ENCODE measurements at regions not wholly inside any gene's neighbourhood (a gene's known extent, or its start where the extent isn't known, plus 50 kb on each side); places are given as distances from the start of the nearest gene placed in this dataset.

DNA sequence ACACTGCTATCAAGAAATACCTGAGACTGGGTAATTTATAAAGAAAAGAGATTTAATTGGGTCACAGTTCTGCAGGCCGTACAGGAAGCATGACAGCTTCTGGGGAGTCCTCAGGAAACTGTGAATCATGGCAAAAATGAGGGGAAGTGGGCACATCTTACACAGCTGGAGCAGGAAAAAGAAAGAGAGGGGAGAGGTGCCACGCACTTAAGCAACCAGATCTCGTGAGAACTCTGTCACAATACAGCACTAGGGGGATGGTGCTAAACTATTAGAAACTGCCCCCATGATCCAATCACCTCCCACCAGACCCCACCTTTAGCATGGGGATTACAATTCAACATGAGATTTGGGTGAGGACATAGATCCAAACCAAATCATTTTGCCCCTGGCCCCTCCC is 105.5 kb upstream of the CPLX2 start:
- Mint-ChIP-seq H3K27ac (no peak overlapping the region), H3K36me3 (peaks cover 0 to 13% (median 6%) of the 10 kb centered on the region in 3 donors), H3K4me3 (no peak overlapping the region), H3K4me1 (no peaks in the 10 kb centered on the region), H3K9me3 (peaks cover 0 to 28% (median 16%) of the 10 kb centered on the region in 9 donors), H3K27me3 (peaks cover 4 to 27% (median 19%) of the 10 kb centered on the region in 5 donors)
- POLR2A ChIA-PET = no interaction called here
- ATAC-seq (no peak), DNase-seq (no peak)

DNA sequence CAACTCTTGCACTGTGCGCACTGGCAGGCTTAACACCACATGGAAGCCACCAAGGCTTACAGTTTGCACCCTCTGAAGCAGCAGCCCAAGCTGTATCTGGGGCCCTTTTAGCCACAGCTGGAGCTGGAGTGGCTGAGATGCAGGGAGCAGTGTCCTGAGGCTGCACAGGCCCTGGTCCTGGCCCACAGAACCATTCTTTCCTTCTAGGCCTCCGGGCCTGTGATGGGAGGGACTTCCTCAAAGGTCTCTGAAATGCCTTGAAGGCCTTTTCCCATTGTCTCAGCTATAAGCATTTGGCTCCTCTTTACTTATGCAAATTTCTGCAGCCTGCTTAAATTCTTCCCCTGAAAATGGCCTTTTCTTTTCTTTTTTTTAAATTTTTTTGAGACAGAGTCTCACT is 104.4 kb upstream of the CPLX2 start:
- POLR2A ChIA-PET = no interaction called here
- DNase-seq (no peak), ATAC-seq (no peak)
- Mint-ChIP-seq H3K36me3 (peaks cover 0 to 13% (median 6%) of the 10 kb centered on the region in 3 donors), H3K4me1 (no peaks in the 10 kb centered on the region), H3K9me3 (peaks cover 0 to 28% (median 16%) of the 10 kb centered on the region in 9 donors), H3K27ac (no peak overlapping the region), H3K27me3 (peaks cover 7 to 35% (median 23%) of the 10 kb centered on the region in 5 donors), H3K4me3 (no peak overlapping the region)

DNA sequence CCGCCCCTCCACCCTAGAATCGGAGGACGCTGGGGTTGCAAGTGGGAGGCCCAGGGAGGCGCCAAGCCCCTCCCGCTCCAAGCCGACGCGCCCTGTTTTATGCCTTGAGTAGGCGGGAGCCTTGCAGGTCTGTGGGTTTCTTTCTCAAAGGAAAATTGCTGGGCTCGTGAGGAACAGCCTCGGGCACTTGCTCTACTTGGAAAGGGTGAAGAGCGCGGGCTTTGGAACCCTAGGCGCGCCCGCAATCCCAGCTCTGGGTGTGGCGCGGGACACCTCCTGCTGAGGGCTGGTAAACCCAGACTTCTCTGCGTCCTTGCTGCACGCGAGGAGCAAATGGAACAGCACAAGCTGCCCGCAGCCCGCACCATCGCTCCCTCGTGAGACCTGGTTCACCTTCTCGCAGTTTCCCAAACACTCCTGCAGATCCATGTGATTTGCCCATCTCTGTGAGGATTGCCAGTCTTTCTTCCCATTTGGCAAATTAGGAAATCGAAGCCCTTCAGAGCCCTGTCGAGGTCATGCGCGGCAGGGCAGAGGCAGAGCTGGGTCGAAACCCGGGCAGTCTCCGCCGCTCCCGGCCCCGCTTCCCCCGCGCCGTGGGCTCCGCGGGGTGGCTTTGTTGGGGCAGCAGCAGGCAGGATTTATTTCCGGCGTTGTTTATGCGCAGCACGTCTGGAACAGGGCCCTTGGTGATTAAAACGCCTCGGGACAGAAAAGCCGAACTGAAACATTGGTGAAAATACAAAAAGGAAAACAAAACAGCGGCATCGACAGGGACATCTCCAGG is 98.4 kb upstream of the CPLX2 start:
- H3K27me3 Mint-ChIP-seq = peaks cover 18 to 52% (median 51%) of the 10 kb centered on the region in 5 donors

DNA sequence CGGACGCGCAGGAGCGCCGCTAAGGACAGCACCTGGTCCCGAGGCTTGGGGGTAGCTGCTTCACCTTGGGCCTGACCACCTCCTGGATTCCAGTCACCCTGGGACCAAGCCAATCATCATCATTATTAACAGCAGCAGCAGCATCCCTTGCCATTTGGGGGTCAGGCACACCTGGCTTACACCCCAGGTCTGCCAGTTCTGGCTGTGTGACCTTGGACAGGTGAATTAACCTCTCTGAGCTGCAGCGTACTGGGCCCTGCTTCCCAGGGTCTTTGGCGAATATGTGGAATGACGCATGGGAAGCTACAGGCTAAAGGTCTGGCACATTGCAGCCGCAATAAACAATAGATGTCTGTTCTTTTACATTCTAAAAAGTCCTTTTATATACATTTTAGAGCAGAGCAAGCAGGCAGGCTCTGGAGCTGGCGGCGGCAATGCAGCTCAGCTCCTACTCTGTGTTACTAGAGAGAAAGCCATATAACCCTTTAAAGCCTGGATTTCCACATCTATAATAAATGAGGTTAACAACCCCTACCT is 97.8 kb upstream of the CPLX2 start:
- Mint-ChIP-seq H3K9me3 (peaks cover 0 to under 1% (median 0%) of the 10 kb centered on the region in 9 donors), H3K27ac (no peak overlapping the region), H3K4me1 (peaks cover 0 to 1% (median 0%) of the 10 kb centered on the region in 4 donors), H3K4me3 (no peak overlapping the region), H3K36me3 (peaks cover 0 to 4% (median 0%) of the 10 kb centered on the region in 3 donors), H3K27me3 (peaks cover 18 to 52% (median 51%) of the 10 kb centered on the region in 5 donors)
- POLR2A ChIA-PET = no interaction called here
- no peak for DNase-seq
- no peak for ATAC-seq

More for the DNA sequence above, 98.4 kb upstream of the CPLX2 start:
- no peak for ATAC-seq
- DNase-seq = no peak
- H3K36me3 Mint-ChIP-seq = peaks cover 0 to 11% (median 0%) of the 10 kb centered on the region in 3 donors
- H3K27ac Mint-ChIP-seq = no peak overlapping the region
- peaks cover 0 to 1% (median 0%) of the 10 kb centered on the region in 4 donors for H3K4me1 Mint-ChIP-seq
- peaks cover 0 to 8% (median 6%) of the 10 kb centered on the region in 9 donors for H3K9me3 Mint-ChIP-seq
- no peak overlapping the region for H3K4me3 Mint-ChIP-seq
- POLR2A ChIA-PET = no interaction called here

DNA sequence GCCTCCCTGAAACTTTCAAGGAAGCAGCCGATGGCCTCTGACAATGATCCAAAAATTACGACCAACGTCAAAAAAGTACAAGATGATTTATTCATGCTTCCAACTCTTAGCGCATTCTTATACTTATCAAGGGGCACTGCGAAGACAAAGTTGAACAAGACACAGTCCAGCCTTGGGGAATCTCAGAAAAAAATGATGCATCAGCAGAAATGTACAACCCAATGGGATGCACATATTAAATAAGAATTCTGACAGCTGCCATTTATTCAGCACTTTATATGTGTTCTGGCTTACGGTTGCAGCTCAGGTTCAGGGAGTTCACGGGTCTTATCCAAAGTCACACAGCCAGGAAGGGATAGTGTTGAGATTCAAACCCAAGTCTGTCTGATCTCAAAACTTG is 96.0 kb upstream of the CPLX2 start:
- Mint-ChIP-seq H3K4me1 (peaks cover 0 to 1% (median 0%) of the 10 kb centered on the region in 4 donors), H3K27ac (no peak overlapping the region), H3K36me3 (peaks cover 0 to 4% (median 0%) of the 10 kb centered on the region in 3 donors), H3K4me3 (no peak overlapping the region), H3K27me3 (peaks cover 18 to 50% (median 46%) of the 10 kb centered on the region in 5 donors), H3K9me3 (no peaks in the 10 kb centered on the region)
- no peak for DNase-seq
- POLR2A ChIA-PET = no interaction called here
- ATAC-seq = no peak

DNA sequence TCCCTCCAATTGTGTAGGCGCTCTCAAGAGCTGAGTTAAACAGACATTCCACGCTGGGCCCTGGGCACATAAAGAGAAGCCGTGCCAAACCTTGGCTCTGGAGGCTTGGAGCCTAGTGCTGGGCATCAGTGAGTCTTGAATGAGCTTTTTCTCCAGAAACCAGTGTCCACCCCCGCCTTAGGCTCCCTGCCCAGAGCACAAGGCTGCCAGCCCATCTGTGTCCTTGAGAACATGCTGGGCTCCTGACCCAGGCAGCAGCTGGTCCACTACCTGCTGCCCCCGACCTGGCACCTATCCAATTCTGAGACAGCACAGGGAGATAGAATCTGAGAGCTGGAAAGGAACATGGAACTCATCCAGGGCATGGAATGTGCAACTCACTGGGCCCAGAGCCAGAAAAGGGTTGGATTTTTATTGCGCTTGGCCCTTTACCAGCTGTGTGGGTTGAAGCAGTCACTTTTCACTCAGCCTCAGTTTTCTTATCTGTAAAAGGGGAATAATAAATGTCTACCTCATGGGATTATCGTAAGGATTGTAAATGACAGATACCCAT is 92.4 kb upstream of the CPLX2 start:
- Mint-ChIP-seq H3K27ac (no peak overlapping the region), H3K4me1 (no peaks in the 10 kb centered on the region), H3K9me3 (no peaks in the 10 kb centered on the region), H3K36me3 (peaks cover 0 to 4% (median 0%) of the 10 kb centered on the region in 3 donors), H3K4me3 (no peak overlapping the region), H3K27me3 (peaks cover 8 to 38% (median 20%) of the 10 kb centered on the region in 5 donors)
- ATAC-seq = no peak
- POLR2A ChIA-PET = no interaction called here
- no peak for DNase-seq

DNA sequence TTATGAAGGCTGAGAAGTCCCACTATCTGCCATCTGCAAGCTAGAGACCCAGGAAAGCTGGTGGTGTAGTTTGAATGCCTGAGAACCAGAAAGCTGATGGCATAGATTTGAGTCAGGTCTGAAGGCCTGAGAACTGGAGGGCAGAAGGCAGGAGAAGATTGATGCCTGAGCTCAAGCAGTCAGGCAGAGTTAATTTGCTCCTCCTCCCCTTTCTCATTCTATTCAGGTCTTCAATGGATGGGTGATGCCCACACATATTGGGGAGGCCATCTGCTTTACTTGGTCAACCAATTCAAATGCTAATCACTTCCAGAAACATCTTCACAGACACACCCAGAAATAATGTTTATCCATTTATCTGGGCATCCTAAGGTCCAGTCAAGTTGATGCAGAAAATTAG is 87.6 kb upstream of the CPLX2 start:
- H3K9me3 Mint-ChIP-seq = no peaks in the 10 kb centered on the region
- H3K36me3 Mint-ChIP-seq = no peaks in the 10 kb centered on the region
- no peaks in the 10 kb centered on the region for H3K4me1 Mint-ChIP-seq
- no peak overlapping the region for H3K4me3 Mint-ChIP-seq
- ATAC-seq = no peak
- no peak overlapping the region for H3K27ac Mint-ChIP-seq
- POLR2A ChIA-PET = no interaction called here
- no peak for DNase-seq
- H3K27me3 Mint-ChIP-seq = peaks cover 11 to 37% (median 31%) of the 10 kb centered on the region in 5 donors

DNA sequence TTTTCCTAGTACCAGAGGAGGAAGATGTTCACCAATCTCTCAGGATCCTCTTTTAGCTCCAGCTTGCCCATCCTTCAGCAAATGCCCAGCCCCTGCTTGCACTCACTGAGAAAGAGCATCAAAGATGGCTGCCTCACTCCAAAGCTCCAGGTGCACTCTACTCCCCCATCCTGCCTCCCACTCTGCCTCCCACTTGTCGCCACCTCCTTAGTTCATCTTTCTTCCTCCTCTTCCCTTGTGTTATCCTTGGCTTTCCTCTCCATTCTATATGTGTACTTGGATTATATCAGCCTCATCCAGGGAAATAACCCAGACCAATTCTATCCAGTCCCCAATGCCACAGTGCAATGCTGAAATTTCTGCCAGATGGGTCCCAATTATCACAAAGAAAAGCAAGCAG is 87.1 kb upstream of the CPLX2 start:
- Mint-ChIP-seq H3K4me1 (no peaks in the 10 kb centered on the region), H3K9me3 (no peaks in the 10 kb centered on the region), H3K27me3 (peaks cover 11 to 40% (median 31%) of the 10 kb centered on the region in 5 donors), H3K4me3 (no peak overlapping the region), H3K27ac (no peak overlapping the region), H3K36me3 (no peaks in the 10 kb centered on the region)
- ATAC-seq (no peak), DNase-seq (no peak)
- POLR2A ChIA-PET = no interaction called here

DNA sequence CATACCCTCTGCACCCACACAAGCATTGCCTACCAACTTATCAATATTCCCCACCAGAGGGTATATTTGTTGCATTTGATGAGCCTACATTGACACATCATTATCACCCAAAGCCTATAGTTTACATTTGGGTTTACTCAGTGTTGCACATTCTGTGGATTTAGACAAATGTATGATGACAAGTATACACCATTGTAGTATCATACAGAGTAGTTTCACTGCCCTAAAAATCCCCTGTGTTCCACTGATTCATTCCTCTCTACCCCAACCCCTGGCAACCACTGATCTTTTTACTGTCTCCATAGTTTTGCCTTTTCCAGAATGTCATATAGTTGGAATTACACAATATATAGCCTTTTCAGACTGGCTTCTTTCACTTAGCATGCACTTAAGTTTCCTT is 85.7 kb upstream of the CPLX2 start:
- H3K36me3 Mint-ChIP-seq = peaks cover 0 to 6% (median 6%) of the 10 kb centered on the region in 3 donors
- peaks cover 0 to 7% (median 3%) of the 10 kb centered on the region in 9 donors for H3K9me3 Mint-ChIP-seq
- H3K27ac Mint-ChIP-seq = no peak overlapping the region
- DNase-seq (no peak), ATAC-seq (no peak)
- H3K4me1 Mint-ChIP-seq = no peaks in the 10 kb centered on the region
- POLR2A ChIA-PET = no interaction called here
- peaks cover 11 to 46% (median 29%) of the 10 kb centered on the region in 5 donors for H3K27me3 Mint-ChIP-seq
- no peak overlapping the region for H3K4me3 Mint-ChIP-seq

DNA sequence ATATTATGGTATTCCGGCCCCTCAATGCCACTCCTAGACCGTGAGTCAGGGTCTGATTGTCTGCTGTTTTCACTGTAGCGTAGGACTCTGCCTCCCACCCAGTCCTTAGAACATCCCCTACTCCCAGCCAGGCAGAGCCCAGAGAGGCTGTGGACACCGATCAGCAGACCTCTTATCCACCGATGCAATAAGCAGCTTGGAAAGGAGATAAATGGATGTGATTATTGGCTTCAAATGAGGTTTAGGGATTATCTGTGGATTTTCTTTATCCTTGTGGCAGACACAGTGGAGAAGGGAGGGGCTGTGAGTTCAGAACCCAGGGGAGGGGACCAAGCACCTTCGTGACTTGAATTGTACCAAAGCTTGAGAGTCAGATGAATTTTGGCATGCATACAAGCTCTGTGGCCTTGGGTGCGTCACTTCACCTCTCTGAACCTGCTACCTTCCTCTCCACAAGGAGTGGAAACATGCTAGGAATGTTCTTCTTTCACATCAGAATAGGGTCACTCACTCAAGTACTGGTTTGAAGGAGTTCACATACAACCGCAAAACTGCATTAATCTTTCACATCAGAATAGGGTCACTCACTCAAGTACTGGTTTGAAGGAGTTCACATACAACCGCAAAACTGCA is 83.1 kb upstream of the CPLX2 start:
- Mint-ChIP-seq H3K9me3 (peaks cover 0 to 18% (median 5%) of the 10 kb centered on the region in 9 donors), H3K27ac (no peak overlapping the region), H3K4me3 (no peak overlapping the region), H3K36me3 (peaks cover 0 to 11% (median 11%) of the 10 kb centered on the region in 3 donors), H3K27me3 (peaks cover 16 to 48% (median 37%) of the 10 kb centered on the region in 5 donors), H3K4me1 (no peaks in the 10 kb centered on the region)
- POLR2A ChIA-PET = no interaction called here
- ATAC-seq (no peak), DNase-seq (no peak)

DNA sequence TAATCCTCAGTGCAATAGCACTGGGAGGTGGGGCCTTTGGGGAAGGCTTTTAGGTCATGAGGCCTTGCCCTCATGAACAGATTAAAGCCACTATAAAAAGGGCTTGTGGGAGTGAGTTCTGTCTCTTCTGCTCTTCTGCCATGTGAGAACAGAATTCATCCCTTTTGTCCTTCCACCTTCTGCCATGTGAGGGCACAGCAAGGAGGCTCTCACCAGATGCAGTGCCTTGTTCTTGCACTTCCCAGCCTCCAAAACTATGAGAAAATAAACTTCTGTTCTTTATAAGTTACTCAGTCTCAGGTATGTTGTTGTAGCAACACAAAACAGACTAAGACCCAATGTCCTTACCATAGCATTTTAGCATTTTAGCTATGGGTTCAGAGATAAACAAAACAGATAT is 81.7 kb upstream of the CPLX2 start:
- H3K36me3 Mint-ChIP-seq = peaks cover 0 to 15% (median 11%) of the 10 kb centered on the region in 3 donors
- H3K27me3 Mint-ChIP-seq = peaks cover 16 to 57% (median 48%) of the 10 kb centered on the region in 5 donors
- no peak for DNase-seq
- no peak overlapping the region for H3K4me3 Mint-ChIP-seq
- H3K27ac Mint-ChIP-seq = no peak overlapping the region
- H3K4me1 Mint-ChIP-seq = no peaks in the 10 kb centered on the region
- peaks cover 0 to 25% (median 7%) of the 10 kb centered on the region in 9 donors for H3K9me3 Mint-ChIP-seq
- ATAC-seq = no peak
- POLR2A ChIA-PET = no interaction called here

DNA sequence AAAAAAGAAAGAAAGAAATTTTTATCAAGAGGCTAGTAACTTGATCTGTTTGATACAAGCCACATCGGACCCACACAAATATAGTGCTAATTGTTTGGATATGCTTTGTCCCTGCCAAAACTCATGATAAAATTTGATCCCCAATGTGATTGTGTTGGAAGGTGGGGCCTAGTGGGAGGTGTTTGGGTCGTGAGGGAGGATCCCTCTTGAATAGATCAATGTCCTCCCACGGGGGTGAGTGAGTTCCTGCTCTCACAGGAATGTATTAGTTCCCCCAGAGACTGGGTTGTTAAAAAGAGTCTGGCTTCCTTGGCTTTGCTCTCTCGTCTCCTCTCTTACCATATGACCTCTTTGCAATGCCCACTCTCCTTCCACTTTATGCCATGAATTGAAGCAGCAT is 80.6 kb upstream of the CPLX2 start:
- no peak for ATAC-seq
- peaks cover 0 to 1% (median 0%) of the 10 kb centered on the region in 4 donors for H3K4me1 Mint-ChIP-seq
- POLR2A ChIA-PET = no interaction called here
- peaks cover 0 to 19% (median 11%) of the 10 kb centered on the region in 3 donors for H3K36me3 Mint-ChIP-seq
- peaks cover 16 to 65% (median 59%) of the 10 kb centered on the region in 5 donors for H3K27me3 Mint-ChIP-seq
- H3K4me3 Mint-ChIP-seq = no peak overlapping the region
- H3K27ac Mint-ChIP-seq = no peak overlapping the region
- peaks cover 0 to 29% (median 7%) of the 10 kb centered on the region in 9 donors for H3K9me3 Mint-ChIP-seq
- DNase-seq = no peak

DNA sequence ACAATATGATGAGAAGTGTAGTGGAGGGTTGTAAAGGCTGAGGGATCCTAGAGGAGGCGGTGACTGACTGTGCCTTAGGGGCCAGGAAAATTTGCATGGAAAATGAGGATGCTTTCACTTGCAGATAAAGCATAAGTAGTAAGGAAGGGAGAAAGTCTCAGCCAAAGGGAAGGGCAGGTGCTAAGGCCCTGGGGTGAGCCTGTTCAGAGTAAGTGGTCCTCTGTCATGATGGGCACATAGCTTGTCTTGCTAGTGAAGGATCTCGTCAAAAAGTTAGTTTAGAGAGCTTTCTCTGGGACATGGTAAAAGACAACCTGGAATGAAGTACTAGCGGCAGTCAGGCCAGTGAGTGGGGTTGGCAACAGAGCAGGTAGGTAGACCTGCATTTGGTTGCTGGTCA is 75.4 kb upstream of the CPLX2 start:
- POLR2A ChIA-PET = no interaction called here
- H3K9me3 Mint-ChIP-seq = peaks cover 0 to 20% (median 3%) of the 10 kb centered on the region in 9 donors
- no peak for ATAC-seq
- DNase-seq = no peak
- peaks cover 5 to 25% (median 12%) of the 10 kb centered on the region in 4 donors for H3K4me1 Mint-ChIP-seq
- H3K36me3 Mint-ChIP-seq = peaks cover 2 to 11% (median 4%) of the 10 kb centered on the region in 3 donors
- peaks cover 31 to 72% (median 66%) of the 10 kb centered on the region in 5 donors for H3K27me3 Mint-ChIP-seq
- H3K27ac Mint-ChIP-seq = no peak overlapping the region
- peak overlapping the region in 3 of 10 donors; percentile 1 to 54 (median 38) for H3K4me3 Mint-ChIP-seq

All from naive thymus-derived CD8-positive, alpha-beta T cell (primary cell).